Subcutaneous abdominal adipose tissue (tissue), 5 donors: ENCODE measurements at regions not wholly inside any gene's neighbourhood (a gene's known extent, or its start where the extent isn't known, plus 50 kb on each side); places are given as distances from the start of the nearest gene placed in this dataset.
"Not testable (repeated sequence)": the region's sequence is repeated elsewhere in the genome, so short reads cannot be mapped to it uniquely, and the experiment has no call there.

ENCODE experiments used
- H3K27ac ChIP-seq: one replicate; pipeline ENCODE4 v1.7.0; 2013; ENCODE audit warnings: low read depth, mild to moderate bottlenecking, inconsistent platforms, low read length, moderate library complexity
- H3K27me3 ChIP-seq, 5 donors: one replicate each; pipeline ENCODE4 v1.7.0; 2013; ENCODE audit warnings: low read length in 5 of 5, inconsistent platforms in 1 of 5; ENCODE audit not compliant: control insufficient read depth in 5 of 5, insufficient read depth in 4 of 5
- H3K36me3 ChIP-seq, 5 donors: one replicate each; pipeline ENCODE4 v1.7.0; 2013; ENCODE audit warnings: low read length in 5 of 5; ENCODE audit not compliant: control insufficient read depth in 5 of 5, insufficient read depth in 5 of 5
- H3K4me1 ChIP-seq, 5 donors: one replicate each; pipeline ENCODE4 v1.7.0; 2013; ENCODE audit warnings: low read length in 5 of 5, mild to moderate bottlenecking in 3 of 5, moderate library complexity in 1 of 5; ENCODE audit not compliant: control insufficient read depth in 5 of 5, insufficient read depth in 5 of 5
- H3K4me3 ChIP-seq, 5 donors: one replicate each; pipeline ENCODE4 v1.7.0; 2013; ENCODE audit warnings: low read length in 5 of 5, low read depth in 1 of 5
- H3K9ac ChIP-seq, 5 donors: one replicate each; pipeline ENCODE4 v1.7.0; 2013; ENCODE audit warnings: low read length in 5 of 5, mild to moderate bottlenecking in 4 of 5, moderate library complexity in 3 of 5
- H3K9me3 ChIP-seq, 5 donors: one replicate each; pipeline ENCODE4 v1.7.0; 2013; ENCODE audit warnings: low read length in 5 of 5; ENCODE audit not compliant: control insufficient read depth in 5 of 5
- donor health status: healthy.
- donor health status: healthy.
- donor health status: healthy.
- donor health status: healthy.
- donor health status: healthy.

DNA sequence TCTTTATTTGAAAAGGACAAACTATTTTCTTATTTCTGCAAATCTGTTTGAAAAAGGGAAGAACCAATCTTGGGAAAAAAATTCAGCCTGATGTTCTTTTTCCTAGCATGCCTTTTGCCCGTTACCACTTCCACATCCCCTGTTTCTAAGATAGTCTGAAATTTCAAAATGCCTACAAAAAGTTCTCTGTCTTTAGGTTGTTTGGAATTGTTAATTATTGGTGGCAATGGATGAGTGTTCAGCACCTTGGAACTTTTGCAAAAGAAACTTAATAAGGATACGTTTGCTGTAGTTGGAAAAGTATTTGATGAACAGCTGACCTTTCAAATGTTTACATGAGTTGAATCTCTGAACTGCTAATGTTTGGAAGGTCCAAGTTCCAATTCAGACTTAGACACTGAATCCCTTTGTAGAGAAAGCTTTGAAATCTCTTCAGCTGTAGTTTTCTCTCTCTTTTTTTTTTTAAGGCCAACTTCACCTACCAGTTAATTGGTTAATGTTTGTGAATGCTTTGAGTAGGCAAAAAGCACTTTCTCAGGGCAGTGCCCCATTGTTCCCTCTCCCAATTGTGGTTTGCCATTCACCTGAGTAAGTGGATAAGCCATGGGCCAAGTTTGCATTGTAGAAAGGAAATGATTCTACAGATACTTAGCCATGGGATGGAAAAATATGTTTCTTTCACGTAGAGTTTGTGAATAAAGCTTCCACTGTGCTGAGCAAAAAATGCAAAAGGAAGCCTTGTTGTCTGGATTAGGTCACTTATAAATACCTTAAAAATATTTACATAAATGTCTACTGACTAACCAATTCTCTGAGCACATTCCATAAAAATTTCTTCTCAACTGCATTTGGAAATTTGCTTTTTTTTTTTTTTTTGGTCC lies 156.4 kb upstream of the ELL2 start:
- Histone ChIP-seq H3K27ac (no peak overlapping the region), H3K4me1 (peaks cover 0 to 7% (median 0%) of the 10 kb centered on the region in 5 donors), H3K4me3 (no peak overlapping the region), H3K9me3 (no peaks in the 10 kb centered on the region), H3K27me3 (no peaks in the 10 kb centered on the region), H3K9ac (no peak overlapping the region), H3K36me3 (no peaks in the 10 kb centered on the region)

DNA sequence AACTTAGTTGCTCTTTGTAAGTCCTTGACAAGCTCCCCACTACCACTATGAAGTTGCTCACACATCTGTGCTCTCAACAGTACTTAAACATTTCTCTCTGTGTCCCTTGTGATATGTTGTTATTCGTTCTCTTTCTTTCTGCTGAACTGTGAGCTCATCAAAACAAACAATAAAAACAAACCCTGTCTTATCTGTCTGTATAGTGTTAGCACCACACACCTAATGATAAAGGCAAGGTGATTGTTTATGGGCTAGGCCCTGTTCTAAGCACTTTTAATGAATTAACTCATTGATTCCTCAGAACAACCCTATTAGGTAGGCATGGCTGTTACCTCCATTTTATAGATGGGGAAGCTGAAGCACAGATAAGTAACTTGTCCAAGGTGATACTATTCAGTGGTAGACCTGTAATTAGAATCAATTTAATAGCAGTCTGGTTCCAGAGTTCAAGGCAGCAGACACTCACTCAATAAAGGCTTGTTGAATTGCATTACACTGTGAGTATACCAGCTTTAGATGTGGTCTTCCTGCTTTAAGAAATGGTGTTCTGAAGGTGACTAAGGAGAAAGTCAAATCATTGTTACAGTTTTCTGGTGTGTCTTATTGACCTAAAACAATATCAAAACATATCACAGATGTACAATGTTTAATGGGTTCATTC lies 153.6 kb upstream of the ELL2 start:
- H3K4me1 ChIP-seq: peaks cover 0 to 7% (median 0%) of the 10 kb centered on the region in 5 donors
- no peaks in the 10 kb centered on the region for H3K36me3 ChIP-seq
- H3K9ac ChIP-seq: no peak overlapping the region
- no peaks in the 10 kb centered on the region for H3K9me3 ChIP-seq
- H3K4me3 ChIP-seq: no peak overlapping the region
- H3K27me3 ChIP-seq: no peaks in the 10 kb centered on the region
- no peak overlapping the region for H3K27ac ChIP-seq

DNA sequence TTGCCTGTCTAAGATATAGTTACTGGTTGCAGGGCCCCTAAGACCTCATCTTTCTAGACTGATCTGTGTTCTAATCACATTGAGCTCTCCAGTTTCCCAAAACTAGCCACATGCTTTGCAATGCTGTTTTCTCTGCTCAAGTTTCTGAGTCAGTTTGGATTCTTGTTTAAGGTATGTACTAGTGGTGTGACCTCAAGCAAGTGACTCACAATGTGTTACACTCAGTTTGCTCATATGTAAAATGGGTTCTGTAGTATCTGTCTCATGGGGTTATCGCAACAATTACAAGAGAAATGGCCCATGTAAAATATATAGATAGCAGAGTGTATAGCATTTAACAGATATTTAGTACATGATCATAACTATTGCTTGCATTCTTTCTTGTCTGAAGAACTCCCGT lies 153.1 kb upstream of the ELL2 start:
- Histone ChIP-seq H3K9me3 (no peaks in the 10 kb centered on the region), H3K4me3 (no peak overlapping the region), H3K9ac (no peak overlapping the region), H3K36me3 (no peaks in the 10 kb centered on the region), H3K27ac (no peak overlapping the region), H3K27me3 (no peaks in the 10 kb centered on the region), H3K4me1 (peaks cover 0 to 7% (median 0%) of the 10 kb centered on the region in 5 donors)

DNA sequence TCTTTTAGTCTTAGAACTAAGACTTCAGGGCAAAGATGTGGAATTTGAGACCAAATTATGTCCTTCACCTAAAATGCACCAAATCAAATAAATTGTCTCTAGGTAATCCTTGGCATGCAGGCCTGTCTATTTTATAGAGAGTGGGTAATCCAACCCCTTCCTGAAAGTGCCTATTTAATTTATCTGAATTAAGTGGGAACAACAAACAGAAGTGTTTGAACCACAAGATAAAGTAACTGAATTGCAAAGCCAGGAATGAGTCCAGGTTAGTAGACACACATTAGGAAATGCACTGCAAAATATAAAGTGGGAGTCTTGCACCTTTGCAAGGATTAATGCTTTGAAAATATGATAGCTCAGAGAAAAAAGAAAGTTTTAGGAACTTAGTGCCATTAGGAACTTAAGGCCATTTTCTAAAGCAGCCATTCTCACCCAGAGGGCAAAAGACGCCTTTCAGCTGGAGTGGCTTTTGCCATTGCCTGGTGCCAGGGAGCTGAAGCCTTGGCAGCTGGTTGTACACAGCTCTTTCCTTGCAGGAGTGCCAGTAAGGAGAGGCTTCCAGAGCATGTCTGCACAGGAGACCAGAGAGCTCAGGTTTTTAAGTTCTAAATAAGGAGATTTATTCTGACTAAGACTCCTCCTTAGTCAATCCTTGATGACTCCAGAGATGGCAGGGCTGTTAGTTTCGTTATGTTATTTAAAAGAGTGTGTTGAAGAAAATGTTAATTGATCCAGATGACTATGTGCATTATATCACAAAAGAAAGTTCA lies 151.7 kb upstream of the ELL2 start:
- Histone ChIP-seq H3K4me3 (no peak overlapping the region), H3K27ac (no peak overlapping the region), H3K27me3 (no peaks in the 10 kb centered on the region), H3K9ac (no peak overlapping the region), H3K9me3 (no peaks in the 10 kb centered on the region), H3K4me1 (peaks cover 0 to 10% (median 0%) of the 10 kb centered on the region in 5 donors), H3K36me3 (no peaks in the 10 kb centered on the region)

DNA sequence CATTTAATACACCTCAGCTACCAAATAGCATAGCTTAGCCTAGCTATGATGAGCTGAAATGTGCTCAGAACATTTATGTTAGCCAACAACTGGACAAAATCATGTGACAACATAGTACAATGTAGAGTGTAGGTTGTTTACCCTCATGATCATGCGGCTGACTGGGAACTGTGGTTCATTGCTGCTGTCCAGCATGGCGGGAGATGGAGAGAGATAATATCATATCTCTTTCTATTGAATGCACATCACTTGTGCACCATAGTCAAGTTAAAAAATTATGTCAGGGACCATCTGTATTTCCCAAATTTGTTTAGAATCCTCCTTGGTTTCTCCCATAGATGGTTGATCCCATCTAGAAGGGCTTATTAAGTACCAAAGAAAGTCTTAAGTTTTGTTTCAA lies 151.1 kb upstream of the ELL2 start:
- H3K9ac ChIP-seq: no peak overlapping the region
- H3K4me3 ChIP-seq: no peak overlapping the region
- peaks cover 0 to 10% (median 0%) of the 10 kb centered on the region in 5 donors for H3K4me1 ChIP-seq
- H3K9me3 ChIP-seq: no peaks in the 10 kb centered on the region
- H3K27ac ChIP-seq: no peak overlapping the region
- H3K27me3 ChIP-seq: no peaks in the 10 kb centered on the region
- no peaks in the 10 kb centered on the region for H3K36me3 ChIP-seq

DNA sequence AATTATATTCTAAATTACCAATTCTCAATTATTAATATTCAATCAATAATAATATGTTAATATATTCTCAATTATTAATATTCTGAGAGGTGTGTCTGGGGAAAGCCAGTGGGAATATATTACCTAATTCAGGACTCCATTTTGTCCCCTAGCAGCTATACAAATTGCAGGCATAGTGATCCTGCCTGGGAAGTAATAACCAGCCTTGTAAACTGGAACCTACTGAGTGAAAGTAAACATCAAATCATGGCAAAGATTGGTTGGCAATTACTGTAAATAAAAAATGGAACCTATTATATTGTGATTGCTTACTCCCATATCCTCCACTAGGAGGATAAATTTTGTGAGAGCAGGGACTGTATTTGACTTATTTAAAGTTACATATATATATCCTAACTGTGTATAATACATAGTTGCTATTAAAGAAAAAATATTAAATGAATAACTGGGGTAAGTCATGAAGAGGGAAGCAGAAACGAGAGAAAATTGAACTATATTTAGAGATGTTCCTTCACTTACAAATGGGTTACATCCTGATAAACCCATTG lies 150.5 kb upstream of the ELL2 start:
- Histone ChIP-seq H3K9me3 (no peaks in the 10 kb centered on the region), H3K36me3 (no peaks in the 10 kb centered on the region), H3K27me3 (no peaks in the 10 kb centered on the region), H3K4me3 (no peak overlapping the region), H3K4me1 (peaks cover 0 to 10% (median 0%) of the 10 kb centered on the region in 5 donors), H3K9ac (no peak overlapping the region), H3K27ac (no peak overlapping the region)

DNA sequence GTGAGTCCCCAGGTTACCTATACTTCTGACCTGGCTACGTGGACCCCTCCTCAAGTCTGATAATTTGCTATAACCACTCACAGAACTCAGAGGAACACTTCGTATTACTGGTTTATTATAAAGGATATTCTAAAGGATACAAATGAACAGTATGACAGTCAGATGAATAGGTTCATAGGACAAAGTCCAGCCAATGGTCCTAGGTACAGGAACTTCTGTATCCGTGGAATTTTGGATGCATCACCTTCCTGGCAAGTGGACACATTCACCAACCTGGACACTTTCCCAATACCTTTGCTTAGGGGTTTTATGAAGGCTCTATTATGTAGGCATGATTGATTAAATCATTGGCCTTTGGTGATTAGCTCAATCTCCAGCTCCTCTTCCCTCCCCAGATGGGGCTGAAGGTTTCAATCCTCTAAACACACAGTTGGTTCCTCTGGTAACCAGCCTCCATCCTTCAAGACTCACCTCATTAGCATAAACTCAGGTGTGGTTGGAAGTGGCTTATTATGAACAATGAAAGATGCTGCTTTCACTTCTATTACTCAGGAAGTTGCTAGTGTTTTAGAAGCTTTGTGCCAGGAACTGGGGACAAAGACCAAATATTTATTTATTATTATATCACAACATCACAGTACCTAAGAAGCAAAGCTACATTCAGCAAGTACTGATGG lies 149.6 kb upstream of the ELL2 start:
- Histone ChIP-seq H3K9ac (no peak overlapping the region), H3K9me3 (no peaks in the 10 kb centered on the region), H3K27ac (no peak overlapping the region), H3K36me3 (no peaks in the 10 kb centered on the region), H3K27me3 (no peaks in the 10 kb centered on the region), H3K4me3 (no peak overlapping the region), H3K4me1 (peaks cover 0 to 10% (median 0%) of the 10 kb centered on the region in 5 donors)

DNA sequence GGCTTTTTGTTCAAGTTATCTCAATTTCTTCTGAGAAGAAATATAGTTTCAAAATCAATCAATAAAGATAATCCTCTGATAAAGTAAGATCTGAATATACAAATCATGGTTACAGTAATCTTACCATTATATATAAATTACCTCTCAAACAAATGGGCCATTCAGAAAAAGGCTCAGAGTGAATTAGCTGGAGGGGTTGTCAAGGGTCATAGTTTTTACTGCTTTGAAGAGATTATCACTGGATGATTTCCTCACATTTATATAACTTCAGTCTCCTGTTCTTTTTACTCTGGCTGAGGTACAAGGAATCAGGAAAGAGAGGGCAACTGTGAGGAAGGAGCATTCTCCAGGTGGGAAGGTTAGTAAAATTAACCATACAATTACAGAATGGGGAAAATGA lies 148.6 kb upstream of the ELL2 start:
- no peaks in the 10 kb centered on the region for H3K9me3 ChIP-seq
- H3K27me3 ChIP-seq: no peaks in the 10 kb centered on the region
- peaks cover 0 to 10% (median 0%) of the 10 kb centered on the region in 5 donors for H3K4me1 ChIP-seq
- no peak overlapping the region for H3K4me3 ChIP-seq
- H3K9ac ChIP-seq: no peak overlapping the region
- H3K27ac ChIP-seq: no peak overlapping the region
- H3K36me3 ChIP-seq: no peaks in the 10 kb centered on the region

DNA sequence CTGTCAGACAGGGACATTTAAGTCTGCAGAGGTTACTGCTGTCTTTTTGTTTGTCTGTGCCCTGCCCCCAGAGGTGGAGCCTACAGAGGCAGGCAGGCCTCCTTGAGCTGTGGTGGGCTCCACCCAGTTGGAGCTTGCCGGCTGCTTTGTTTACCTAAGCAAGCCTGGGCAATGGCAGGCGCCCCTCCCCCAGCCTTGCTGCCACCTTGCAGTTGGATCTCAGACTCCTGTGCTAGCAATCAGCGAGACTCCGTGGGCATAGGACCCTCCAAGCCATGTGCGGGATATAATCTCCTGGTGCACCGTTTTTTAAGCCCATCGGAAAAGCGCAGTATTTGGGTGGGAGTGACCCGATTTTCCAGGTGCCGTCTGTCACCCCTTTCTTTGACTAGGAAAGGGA lies 147.0 kb upstream of the ELL2 start:
- H3K4me1 ChIP-seq: not testable (repeated sequence)

More for the DNA sequence above, 147.0 kb upstream of the ELL2 start:
- not testable (repeated sequence) for H3K9me3 ChIP-seq, H3K27me3 ChIP-seq, H3K9ac ChIP-seq, H3K36me3 ChIP-seq, H3K27ac ChIP-seq, H3K4me3 ChIP-seq
